ENCODE measurements at regions not wholly inside any gene's neighbourhood (a gene's known extent, or its start where the extent isn't known, plus 50 kb on each side); places are given as distances from the start of the nearest gene placed in this dataset.

GRCh38 chr1:208432346-208432745 is 188.2 kb upstream of the PLXNA2 start:
- peaks cover 0 to 17% (median 0%) of the 10 kb centered on the region in 7 donors for H3K27me3 ChIP-seq
- intact Hi-C loops (cut with DNase I), result no loop called here
- WGBS, 2 donors, result 89 to 97% methylated on average over 2 of the region's 2 CpGs
- no peak for TF ChIP-seq CTCF (IDR thresholded peaks at IDR 0.05)
- peaks cover 0 to 8% (median 0%) of the 10 kb centered on the region in 9 donors for H3K4me1 ChIP-seq
- H3K9me3 ChIP-seq, result no peaks in the 10 kb centered on the region
- ATAC-seq (no peak), DNase-seq (no peak)
- H3K36me3 ChIP-seq, result no peaks in the 10 kb centered on the region
- H3K27ac ChIP-seq, result no peak overlapping the region
- H3K4me3 ChIP-seq, result no peak overlapping the region

DNA sequence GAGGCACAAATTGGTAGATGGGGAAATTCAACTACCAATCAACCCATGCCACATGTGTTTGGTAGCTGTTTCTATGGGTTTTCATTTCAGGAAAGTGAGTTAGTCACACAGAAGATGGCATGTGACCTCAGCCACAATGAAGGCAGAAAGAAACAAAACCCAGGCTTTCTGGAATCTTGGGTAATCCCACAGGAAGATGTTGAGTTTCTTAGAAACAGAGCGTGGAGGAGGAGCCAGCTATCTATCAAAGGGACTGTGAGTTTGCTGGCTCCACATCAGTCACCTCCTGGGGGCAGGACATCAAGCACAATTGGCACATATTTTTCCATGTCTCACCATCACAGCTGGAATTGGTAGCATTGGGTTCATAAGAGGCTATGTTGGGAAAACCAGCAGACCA is 188.9 kb upstream of the PLXNA2 start:
- WGBS, 2 donors, result 83 to 89% methylated on average over 1 of the region's 1 CpG
- no peaks in the 10 kb centered on the region for H3K36me3 ChIP-seq

GRCh38 chr1:208433971-208434370 is 189.8 kb upstream of the PLXNA2 start:
- DNase-seq, result no peak
- no peaks in the 10 kb centered on the region for H3K36me3 ChIP-seq
- no peak overlapping the region for H3K4me3 ChIP-seq
- no peak for ATAC-seq
- no peaks in the 10 kb centered on the region for H3K9me3 ChIP-seq
- intact Hi-C loops (cut with DNase I), result no loop called here
- WGBS, 2 donors, result 31 to 32% methylated on average over 4 of the region's 4 CpGs
- peaks cover 0 to 8% (median 0%) of the 10 kb centered on the region in 9 donors for H3K4me1 ChIP-seq
- no peak for TF ChIP-seq CTCF (IDR thresholded peaks at IDR 0.05)
- H3K27ac ChIP-seq, result no peak overlapping the region
- H3K27me3 ChIP-seq, result peaks cover 0 to 17% (median 0%) of the 10 kb centered on the region in 7 donors

More for the DNA sequence above, 188.9 kb upstream of the PLXNA2 start:
- ATAC-seq, result no peak
- Histone ChIP-seq H3K27ac (no peak overlapping the region), H3K9me3 (no peaks in the 10 kb centered on the region), H3K4me3 (no peak overlapping the region), H3K27me3 (peaks cover 0 to 17% (median 0%) of the 10 kb centered on the region in 7 donors), H3K4me1 (peaks cover 0 to 8% (median 0%) of the 10 kb centered on the region in 9 donors)
- intact Hi-C loops (cut with DNase I), result no loop called here
- no peak for TF ChIP-seq CTCF (IDR thresholded peaks at IDR 0.05)
- DNase-seq, result no peak

- TF ChIP-seq CTCF (IDR thresholded peaks at IDR 0.05), result no peak
- Histone ChIP-seq H3K27ac (no peak overlapping the region), H3K9me3 (peaks cover 0 to 22% (median 0%) of the 10 kb centered on the region in 11 donors), H3K4me1 (peaks cover 0 to 8% (median 0%) of the 10 kb centered on the region in 9 donors), H3K4me3 (no peak overlapping the region), H3K27me3 (peaks cover 0 to 17% (median 0%) of the 10 kb centered on the region in 7 donors), H3K36me3 (no peaks in the 10 kb centered on the region)
- ATAC-seq (no peak), DNase-seq (no peak)
- 68 to 74% methylated on average over 3 of the region's 3 CpGs for WGBS, 2 donors
- intact Hi-C loops (cut with DNase I), result no loop called here
Measured at GRCh38 chr1:208437401-208437800, 193.2 kb upstream of the PLXNA2 start.

All from heart right ventricle (tissue), 16 donors.